ENCODE measurements at regions not wholly inside any gene's neighbourhood (a gene's known extent, or its start where the extent isn't known, plus 50 kb on each side); places are given as distances from the start of the nearest gene placed in this dataset.
"Not testable (repeated sequence)": the region's sequence is repeated elsewhere in the genome, so short reads cannot be mapped to it uniquely, and the experiment has no call there.

DNA sequence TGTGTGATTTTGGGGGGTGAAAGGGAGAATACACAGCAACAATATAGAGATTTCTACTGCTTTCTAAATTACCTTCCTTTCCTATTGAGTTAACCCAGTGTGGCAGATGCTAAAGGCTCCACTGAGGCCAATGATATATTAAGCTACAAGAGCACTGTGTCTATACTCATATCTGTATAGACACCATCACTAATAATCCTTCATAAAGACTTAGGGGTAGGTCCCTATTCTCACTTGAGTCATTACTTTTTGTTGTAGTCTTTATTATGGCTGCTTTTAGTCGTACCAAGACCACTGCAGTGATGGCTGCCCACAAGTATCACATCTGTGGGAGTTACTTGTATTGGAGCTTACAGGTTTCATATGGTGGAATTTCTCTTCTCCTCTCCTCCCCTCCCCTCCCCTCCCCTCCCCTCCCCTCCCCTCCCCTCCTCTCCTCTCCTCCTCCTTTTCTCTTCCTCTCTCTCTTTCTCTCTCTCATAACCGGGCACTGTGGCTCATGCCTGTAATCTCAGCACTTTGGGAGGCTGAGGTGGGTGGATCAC lies 637.6 kb downstream of the ADCYAP1 start:
- DNase-seq (ENCODE audit: low read depth, low spot score) = no peak

DNA sequence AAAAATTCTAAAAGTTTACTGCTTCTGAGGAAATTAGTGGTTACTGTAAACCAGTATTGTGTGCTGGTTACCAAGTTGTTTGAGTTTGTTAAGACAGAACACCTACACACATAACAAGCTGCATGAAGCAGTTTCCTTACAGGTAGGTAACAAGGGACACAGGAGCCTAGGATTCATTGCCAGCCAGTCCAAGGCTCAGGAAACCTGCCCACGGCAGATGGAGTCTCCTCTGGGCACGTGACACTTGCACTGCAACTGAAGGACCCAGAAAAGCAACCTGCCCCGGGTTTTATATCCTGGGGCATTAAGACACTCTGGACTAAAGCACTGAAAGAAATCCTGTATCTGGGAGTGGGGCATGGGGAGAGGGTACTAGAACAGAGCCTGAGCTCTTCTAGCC lies 639.3 kb downstream of the ADCYAP1 start:
- no peak for DNase-seq (ENCODE audit: low read depth, low spot score)

DNA sequence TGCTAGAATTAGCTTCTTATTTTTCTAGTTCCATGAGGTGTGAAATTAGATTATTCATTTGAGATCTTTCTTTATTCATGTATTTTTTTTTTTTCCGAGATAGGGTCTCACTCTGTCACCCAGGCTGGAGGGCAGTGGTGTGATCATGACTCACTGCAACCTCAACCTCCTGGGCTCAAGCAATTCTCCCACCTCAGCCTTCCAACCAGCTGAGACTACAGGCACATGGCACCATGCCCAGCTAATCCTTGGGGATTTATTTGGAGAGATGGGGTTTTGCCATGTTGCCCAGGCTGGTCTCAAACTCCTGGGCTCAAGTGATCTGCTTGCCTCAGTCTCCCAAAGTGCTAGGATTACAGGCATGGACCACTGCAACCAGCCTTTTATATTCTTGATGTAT lies 653.0 kb downstream of the ADCYAP1 start:
- DNase-seq (ENCODE audit: low read depth, low spot score) = not testable (repeated sequence)

DNA sequence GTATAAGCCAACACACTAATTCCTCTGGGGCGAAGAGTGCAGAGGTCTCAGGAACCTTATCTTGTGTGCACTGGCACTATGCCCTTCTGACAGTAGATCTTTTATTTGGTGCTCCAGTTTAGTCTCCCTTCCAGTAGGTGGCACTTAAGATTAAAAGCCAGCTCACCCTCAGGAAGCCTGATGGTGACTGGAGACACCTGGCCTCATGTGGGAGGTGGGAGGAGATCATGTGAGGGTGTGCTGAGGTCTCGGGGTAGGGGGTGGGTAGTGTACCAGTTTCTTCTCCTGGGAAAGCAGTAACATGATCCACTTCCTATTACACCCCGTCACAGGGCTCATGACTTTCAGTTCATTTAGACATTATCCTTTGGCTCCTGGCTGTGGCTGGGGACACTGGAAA lies 654.9 kb downstream of the ADCYAP1 start:
- DNase-seq (ENCODE audit: low read depth, low spot score) = no peak

DNA sequence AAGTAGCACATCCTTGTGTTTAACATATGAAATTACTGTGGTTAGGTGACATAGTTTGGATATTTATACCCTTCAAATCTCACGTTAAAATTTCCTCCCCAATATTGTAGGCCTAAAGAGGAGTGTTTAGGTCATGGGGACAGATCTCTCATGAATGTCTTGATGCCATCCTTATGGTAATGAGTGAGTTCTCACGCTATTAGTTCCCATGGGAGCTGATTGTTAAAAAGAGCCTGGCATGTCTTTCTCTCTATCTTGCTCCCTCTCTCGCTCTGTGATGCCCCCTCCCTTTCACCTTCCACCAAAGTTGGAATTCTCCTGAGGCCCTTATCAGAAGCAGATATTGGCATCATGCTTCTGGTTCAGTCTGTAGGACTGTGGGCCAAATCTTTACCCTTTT lies 660.1 kb downstream of the ADCYAP1 start:
- no peak for DNase-seq (ENCODE audit: low read depth, low spot score)

DNA sequence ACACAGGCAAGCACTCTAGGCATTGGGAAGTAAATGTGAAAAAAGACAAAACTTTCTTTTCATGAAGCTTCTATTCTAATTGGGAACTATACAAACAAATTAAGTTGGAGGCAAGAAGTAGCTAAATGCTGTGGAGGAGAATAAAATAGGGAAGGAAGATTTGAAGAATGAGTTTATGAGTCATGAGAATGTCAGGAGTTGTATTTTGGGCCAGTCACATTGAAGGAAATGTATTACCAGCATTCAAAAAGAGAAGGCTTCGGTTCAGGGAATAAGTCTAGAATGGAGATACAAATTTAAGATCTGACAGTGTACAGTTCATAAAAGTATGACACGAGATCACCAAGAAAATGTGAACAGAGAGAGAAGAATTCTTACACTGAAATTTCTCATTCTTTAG lies 666.5 kb downstream of the ADCYAP1 start:
- DNase-seq (ENCODE audit: low read depth, low spot score) = no peak

DNA sequence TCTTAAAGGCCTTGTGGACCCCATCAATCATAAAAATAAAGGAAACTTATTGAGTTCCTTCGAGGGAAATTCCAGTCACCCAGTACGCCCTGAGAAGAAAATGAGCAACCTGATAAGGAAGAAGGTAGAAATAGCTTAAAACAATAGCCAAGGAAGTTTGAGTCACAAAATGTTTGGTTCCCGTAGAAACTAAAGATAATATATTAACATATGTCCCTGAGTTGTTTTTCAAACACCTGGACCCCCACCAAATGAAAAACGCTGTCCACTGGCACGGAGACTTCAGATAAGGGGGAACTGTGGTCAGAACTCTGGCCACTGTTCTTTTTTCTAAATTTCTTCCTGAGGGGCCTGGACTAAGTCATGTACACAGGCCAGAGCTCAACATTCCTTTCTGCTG lies 669.1 kb downstream of the ADCYAP1 start:
- DNase-seq (ENCODE audit: low read depth, low spot score) = no peak

DNA sequence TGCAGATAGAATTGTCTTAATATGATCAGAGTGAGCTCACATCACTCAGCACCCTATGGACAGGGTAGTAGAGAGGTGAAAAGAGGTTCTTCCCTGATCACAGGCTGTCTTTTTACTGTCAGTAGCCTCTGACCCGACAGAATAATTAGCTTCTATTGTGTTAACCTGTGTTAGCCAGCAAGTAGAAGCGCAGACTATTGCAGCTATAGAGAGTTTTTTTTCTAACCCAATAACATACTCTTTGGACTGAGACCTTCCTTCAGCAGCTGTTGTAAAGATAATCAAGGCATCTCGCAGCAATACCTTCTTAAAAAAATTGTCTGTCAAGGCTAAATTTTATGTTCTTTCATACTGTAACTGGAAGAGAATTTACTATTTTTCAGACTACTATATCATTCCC lies 670.4 kb downstream of the ADCYAP1 start:
- DNase-seq (ENCODE audit: low read depth, low spot score) = no peak

DNA sequence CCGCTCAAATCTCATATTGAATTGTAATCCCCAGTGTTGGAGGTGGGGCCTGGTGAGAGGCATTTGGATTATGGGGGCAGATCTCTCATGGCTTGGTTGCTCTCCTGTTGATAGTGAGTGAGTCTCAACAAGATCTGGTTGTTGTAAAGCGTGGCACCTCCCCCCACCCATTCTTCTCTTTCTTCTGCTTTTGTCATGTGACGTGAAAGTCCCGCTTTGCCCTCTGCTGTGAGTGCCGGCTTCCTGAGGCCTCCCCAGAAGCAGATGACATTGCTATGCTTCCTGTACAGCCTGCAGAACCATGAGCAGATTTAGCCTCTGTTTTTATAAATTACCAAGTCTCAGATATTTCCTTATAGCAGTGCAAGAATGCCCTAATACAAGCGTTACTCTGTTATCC lies 673.8 kb downstream of the ADCYAP1 start:
- DNase-seq (ENCODE audit: low read depth, low spot score) = no peak

DNA sequence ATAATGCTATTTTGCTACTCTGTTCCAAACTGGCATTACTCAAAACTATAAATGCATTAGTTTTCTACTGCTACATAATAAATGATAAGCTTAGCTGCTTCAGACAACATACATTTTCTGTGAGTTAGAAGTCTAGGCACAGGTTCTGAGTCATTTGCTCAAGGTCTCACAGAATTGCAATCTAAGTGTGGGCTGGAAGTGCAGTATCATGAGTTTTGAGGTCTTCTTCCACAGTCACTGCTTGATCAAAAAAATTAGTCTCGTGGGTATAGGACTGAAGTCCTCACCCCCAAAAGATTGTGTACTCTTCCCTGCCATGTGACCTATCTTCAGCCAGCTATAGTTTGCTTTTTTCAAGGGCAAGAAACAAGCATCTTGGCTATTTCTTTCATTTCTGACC lies 676.9 kb downstream of the ADCYAP1 start:
- DNase-seq (ENCODE audit: low read depth, low spot score) = no peak

DNA sequence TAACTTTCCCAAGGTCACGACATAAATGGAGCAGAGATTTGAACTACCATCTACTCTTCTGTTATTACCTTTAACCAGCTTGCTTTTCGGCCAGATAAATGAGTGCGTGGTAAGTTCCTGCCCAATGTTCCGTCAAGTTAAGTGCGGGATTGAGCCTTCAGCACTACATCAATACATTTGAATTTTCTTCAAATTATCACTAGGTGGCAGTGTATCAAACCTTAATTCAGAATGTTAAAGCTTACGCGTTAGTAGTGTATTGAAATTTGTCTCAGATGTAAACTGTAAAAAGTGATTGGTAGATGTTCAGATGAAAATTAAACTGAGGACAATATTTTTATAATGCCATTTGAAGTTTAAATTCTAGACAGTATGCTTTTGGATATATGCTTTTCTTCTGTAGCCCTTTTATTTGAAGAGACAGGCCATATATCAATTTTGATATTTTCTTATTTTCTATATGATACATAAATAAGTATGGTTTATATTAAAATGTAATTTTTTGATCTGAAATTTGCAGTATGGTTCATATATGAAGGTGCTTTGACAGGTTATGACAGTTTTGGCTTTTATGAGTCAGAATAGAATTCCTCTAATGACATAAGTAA lies 681.3 kb downstream of the ADCYAP1 start:
- DNase-seq (ENCODE audit: low read depth, low spot score) = no peak

DNA sequence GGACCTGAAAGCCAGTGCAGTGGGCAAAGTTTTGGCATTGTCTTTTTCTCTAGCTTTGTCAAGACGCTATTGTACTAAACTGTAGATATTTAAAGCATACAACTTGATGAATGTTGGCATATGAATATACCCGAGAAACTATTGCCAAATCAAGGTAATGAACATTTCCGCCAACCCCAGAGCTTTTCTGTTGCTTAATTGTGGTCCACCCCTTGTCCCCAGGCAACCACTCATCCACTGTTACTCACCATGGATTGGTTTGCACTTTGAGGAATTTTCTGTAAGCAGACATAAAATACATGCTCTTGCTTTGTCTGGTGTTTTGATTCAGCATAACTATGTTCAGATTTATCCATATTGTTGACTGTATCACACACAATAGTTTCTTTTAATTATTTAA lies 688.4 kb downstream of the ADCYAP1 start:
- no peak for DNase-seq (ENCODE audit: low read depth, low spot score)

DNA sequence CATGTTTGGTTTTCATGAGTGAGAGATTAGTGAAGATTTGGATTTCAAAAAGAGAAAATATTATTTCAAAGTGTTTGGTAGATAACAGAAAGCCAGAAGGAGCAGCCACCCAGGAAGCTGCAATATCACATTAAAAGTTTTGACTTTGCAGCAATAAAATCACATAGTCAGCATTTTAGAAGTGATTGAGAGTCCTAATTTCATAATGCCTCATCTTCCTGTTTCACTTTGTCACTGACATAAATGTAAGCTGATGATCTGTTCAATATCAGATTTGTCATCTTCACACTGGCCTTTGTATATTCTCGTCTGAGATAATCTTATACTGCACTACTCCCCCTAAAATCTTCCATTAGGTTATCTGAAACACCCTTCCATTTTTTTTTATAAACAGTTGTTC lies 690.5 kb downstream of the ADCYAP1 start:
- DNase-seq (ENCODE audit: low read depth, low spot score) = no peak

DNA sequence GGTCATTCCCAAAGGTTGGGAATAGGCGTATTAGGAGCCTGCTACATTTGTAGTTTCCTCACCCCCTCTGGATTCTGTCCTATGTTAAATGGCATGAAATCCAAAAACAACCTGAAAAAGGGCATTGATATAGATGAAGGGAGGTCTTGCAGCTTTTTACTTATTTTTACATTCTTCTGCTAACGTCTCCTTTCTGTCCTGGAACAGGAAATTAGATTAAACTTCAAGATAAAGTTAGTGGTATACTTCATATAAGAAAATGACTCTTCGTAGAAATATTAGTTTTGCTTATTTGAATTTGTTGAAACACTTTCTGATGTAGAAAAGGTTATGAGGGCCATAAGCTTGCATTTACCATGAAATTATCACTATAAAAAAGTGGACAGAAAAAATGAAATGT lies 694.5 kb downstream of the ADCYAP1 start:
- no peak for DNase-seq (ENCODE audit: low read depth, low spot score)

DNA sequence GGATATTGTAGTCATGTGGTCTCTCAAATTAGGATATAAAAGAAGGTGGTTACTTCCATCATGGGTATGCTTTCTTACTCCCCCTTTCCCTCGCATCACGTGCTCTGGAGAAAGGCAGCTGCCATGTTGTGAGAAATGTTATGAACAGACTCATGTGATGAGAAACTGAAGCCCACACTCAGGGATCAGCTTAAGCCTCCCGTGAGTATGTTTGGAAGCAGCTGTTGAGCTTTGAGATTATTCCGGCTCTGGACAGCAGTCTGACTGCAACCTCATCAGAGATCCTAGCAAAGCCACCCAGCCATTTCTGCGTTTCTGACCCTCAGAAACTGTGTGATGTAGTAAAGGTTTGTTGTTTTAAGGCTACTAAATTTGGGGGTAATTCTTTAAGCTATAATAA lies 700.1 kb downstream of the ADCYAP1 start:
- no peak for DNase-seq (ENCODE audit: low read depth, low spot score)

DNA sequence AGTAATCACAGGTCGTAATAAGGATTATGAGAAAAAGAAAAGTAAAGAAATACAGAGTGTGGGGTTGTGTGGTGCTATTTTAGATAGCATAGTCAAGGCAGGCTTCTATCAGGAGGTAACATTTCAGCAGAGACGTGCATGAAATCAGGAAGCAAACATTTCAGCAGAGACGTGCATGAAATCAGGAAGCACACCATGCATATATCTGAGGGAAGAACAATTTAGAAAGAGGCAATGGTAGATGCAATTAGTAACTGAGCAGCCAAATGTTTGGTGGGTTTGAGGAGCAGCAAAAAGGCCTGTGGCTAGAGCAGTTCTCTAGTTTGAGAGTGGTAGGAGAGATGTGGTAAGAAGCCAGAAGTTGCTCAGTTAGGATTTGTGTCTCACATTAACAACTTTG lies 713.7 kb downstream of the ADCYAP1 start:
- DNase-seq (ENCODE audit: low read depth, low spot score) = no peak

DNA sequence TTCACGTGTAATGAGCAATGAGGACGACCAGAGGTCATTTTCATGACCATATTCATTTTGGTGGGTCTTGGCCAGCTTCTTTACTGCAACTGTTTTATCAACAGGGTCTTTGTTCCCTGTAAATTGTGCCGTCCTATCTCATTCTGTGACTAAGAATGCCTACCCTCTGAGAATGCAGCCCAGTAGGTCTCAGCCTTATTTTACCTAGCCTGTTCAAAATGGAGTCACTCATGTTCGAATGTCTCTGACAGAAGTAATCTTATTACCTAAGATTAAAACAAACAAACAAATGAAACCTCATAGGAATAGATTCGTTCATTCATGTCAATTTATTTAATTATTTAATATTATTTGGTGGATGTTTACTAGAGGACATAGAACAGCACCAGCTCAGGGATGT lies 714.8 kb downstream of the ADCYAP1 start:
- DNase-seq (ENCODE audit: low read depth, low spot score) = no peak

DNA sequence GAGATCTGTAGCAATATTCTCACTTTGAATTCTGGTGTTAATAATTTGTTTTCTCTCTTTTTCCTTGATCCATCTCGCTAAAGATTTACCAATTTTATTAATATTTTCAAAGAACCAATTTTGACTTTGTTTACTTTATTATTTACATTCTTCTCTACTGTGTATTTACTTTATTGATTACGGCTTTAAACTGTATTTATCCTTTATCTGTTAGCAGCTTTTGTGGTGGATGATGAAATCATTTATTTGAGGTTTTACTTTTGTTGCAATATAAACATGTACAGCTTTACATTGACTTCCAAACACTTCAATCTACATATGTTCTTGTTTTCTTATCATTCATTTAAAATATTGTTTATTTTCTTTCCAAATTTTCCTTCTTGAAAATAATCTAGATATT lies 719.9 kb downstream of the ADCYAP1 start:
- no peak for DNase-seq (ENCODE audit: low read depth, low spot score)

DNA sequence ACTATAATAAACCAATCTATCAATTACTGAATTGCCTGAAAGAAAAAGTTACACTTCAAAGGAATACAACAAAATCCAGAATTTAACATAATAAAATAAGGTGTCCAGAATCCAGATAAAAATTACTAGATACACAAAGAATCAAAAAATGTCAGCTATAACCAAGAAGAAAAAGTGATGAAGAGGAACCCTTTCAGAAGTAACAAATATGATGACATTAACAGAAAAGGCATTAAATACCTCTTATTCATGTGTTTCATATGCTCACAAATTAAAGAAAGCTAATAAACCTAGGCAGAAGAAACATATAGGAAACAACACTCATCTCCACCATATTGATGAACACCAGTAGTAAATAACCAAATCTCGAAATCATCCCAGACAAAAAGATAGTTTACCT lies 722.8 kb downstream of the ADCYAP1 start:
- DNase-seq (ENCODE audit: low read depth, low spot score) = no peak

DNA sequence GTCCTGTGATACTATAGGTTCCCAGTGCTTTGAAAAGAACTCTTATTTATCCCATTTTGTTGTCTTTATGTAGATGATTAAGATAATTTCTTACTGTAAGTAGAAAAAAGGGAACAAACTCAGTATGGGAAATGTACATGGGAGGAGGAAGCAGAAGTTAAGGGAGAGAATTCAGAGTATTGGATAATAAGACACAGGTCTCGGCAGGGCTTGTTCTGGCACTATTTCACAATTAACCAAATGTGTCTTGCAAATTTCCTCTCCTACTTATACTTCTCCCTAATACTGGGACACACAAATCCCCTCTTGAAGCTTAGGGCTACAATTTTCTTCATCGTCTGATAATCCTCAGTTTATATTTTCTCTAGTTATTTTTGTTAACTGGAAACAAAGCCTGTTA lies 744.0 kb downstream of the ADCYAP1 start:
- DNase-seq (ENCODE audit: low read depth, low spot score) = no peak

DNA sequence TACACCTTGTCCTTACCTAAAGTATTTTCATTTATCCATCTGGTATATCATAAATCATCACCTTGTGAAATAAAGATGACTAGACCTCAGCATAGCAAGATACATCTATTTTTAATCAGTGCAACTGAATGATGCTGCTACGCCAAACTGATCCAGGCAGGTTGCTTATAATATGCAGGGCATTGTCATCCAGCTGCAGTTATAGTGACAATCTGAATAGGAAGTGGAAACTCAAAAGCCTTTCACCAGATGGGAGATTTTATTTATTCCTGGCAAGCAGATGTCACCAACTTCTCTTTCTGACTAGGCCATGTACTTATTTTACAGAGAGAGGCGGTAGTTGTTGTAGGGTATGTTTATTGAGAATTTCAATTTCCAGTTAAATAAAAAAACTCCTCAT lies 747.3 kb downstream of the ADCYAP1 start:
- DNase-seq (ENCODE audit: low read depth, low spot score) = no peak

DNA sequence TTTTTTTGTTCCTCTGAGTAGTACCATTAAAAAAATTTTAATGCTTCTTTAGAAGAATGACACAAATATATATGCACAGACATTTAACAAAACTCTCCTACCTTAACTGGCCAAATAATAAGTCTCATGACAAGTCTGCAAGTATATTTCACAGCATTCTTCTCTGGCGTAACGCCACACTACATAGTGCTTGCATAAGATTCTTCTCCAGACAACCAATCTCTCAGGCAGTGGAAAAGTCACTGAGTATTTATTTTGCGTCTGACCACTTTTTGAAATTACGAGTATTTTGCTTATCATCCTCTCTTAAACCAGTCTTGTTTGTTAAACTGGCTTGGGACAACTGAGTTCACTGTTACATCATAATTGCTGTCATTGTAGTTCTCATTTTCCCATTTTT lies 749.2 kb downstream of the ADCYAP1 start:
- DNase-seq (ENCODE audit: low read depth, low spot score) = no peak

DNA sequence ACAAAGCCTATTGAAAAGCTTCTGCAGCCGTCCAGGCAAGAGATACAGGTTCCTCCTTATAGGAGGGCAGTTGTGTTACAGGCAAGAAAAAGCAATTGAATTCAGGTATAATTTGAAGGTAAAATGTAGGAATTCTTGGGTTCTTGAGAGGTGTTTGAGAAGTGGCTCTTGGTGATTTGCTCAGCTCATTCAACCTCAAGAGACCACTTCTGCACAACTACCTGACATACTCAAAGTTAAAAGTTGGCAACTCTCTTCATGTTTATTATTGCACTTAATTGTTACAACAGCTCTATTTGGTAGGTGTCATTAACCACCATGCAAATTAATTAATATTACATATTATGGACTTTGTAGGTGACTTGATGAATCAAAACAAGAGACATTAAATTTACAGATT lies 753.2 kb downstream of the ADCYAP1 start:
- no peak for DNase-seq (ENCODE audit: low read depth, low spot score)

DNA sequence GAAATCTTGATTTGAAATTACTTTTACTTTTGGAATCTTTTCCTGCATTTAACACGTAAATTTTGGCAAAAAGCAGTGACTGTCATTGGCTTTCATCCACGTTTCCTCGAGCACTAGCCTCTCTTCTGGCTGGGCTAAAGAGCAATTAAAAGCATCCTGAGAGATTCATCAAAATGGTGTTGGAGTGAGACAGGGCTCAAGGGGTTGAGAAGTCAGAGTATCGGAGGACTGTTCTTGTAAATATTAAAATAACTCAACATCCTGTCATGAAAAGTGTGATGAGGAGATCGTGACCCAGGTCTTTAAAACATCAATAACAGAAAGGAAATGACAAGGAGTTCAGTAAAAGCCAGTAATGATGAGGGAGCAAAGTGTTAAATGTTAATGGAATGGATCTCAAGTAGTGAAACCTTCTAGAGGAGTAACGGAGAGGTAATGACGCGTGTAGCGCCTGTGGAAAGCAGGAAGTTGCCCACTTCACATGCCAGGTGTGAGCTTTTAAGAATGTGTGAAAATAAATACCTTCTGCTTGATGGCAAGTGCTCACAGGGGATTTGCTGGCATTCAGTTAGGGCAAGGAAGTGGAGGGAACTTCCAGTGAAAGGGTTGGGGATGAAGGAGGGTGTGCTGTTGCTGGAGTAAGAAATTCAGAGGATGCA lies 754.4 kb downstream of the ADCYAP1 start:
- no peak for DNase-seq (ENCODE audit: low read depth, low spot score)
